Esophagus muscularis mucosa (tissue), 4 donors: ENCODE measurements at regions not wholly inside any gene's neighbourhood (a gene's known extent, or its start where the extent isn't known, plus 50 kb on each side); places are given as distances from the start of the nearest gene placed in this dataset.

Experiments used
- CTCF ChIP-seq, 3 experiments: fragments of 200-600 bp in 2 of 3; fragments of 450-650 bp in 1 of 3; sonication (generic) in 2 of 3; IDR thresholded peaks; one replicate each; pipeline ENCODE4 v1.5.1; 2017 to 2019; ENCODE audit warnings: antibody characterized with exemption in 3 of 3, mild to moderate bottlenecking in 2 of 3, moderate library complexity in 1 of 3
- EP300 ChIP-seq: sonication (generic); formaldehyde crosslinking; IDR thresholded peaks from one replicate; pipeline ENCODE4 v1.6.1; 2017; ENCODE audit warnings: antibody characterized with exemption
- POLR2A ChIP-seq: fragments of 450-650 bp; IDR thresholded peaks from one replicate; pipeline ENCODE4 v1.6.1; 2017; ENCODE audit warnings: antibody characterized with exemption, moderate library complexity, mild to moderate bottlenecking, low read depth

DNA sequence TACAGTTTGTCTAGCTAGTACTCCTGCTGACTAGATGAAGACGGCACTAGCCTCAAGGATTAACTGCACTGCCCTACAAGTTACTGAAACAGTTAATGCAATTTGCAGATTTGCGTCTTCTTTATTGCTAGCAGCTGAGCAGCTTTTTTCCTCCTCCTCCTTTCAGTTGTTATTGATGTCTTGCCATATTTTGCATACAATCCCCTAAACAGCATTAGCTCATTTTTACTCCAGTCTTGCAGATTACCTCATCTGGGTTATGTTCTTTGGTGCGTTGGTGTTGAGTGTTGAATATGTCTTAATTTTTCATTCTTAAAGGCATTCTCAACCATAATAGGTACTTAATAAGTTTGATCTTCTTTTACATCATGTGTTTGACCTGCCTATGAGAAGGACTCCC is 363.4 kb upstream of the LYPLAL1 start:
- TF ChIP-seq POLR2A: no peak
- TF ChIP-seq EP300: no peak
- TF ChIP-seq CTCF (IDR thresholded peaks at IDR 0.05): no peak
